HepG2 (cell line): ENCODE measurements at regions not wholly inside any gene's neighbourhood (a gene's known extent, or its start where the extent isn't known, plus 50 kb on each side); places are given as distances from the start of the nearest gene placed in this dataset.

ENCODE experiments used
- ATAC-seq: fragments of 200-7000 bp; cut with Tn5 transposase; 3 replicates; pipeline ENCODE4 v1.9.1; 2020; ENCODE audit warnings: mild to moderate bottlenecking, moderate library complexity
- BruUV-seq: library from RNA; stranded (reverse); fragments of 400-500 nt; replicated peaks from 2 replicates; lab custom pipeline; 2021; lab: Mats Ljungman, UMichigan
- CTCF ChIA-PET: fragments of 300-600 bp; formaldehyde crosslinking; extraction: SDS; loops from one replicate; lab custom pipeline; 2021; ENCODE audit warnings: low total read pairs, inconsistent platforms, low intra/inter-chr PET ratio; lab: Yijun Ruan, JAX
- POLR2A ChIA-PET: fragments of 350-600 bp; sonication (Branson Sonifier 250); formaldehyde crosslinking; loops from one replicate; lab custom pipeline; 2020; ENCODE audit warnings: antibody characterized with exemption, inconsistent platforms; lab: Yijun Ruan, JAX
- DNase-seq: peaks from one replicate; pipeline ENCODE4 v3.0.0-alpha.2; 2015; ENCODE audit warnings: low spot score
- FAIRE-seq: peaks from 3 replicates; lab custom pipeline; 2011; peaks lifted over from hg19 to GRCh38; lab: Jason Lieb, UNC
- H2AFZ ChIP-seq: one replicate; pipeline ENCODE4 v1.6.1; 2011; ENCODE audit warnings: low read length, inconsistent platforms
- H3K27ac ChIP-seq: fragments of 300-600 bp; 3 replicates; pipeline ENCODE4 v1.8.0; 2011; ENCODE audit warnings: mixed run types, mild to moderate bottlenecking, mixed read lengths, low read length, inconsistent platforms; ENCODE audit not compliant: insufficient read depth; ENCODE audit errors: extremely low read length
- H3K27me3 ChIP-seq, 2 experiments: fragments of 200-600 bp in 1 of 2; 2 replicates in 1 of 2; 3 replicates in 1 of 2; pipeline versions ENCODE4 v1.6.0 to v1.8.0; 2011; ENCODE audit warnings: low read length in 2 of 2, mild to moderate bottlenecking in 2 of 2, moderate library complexity in 2 of 2, inconsistent platforms in 1 of 2; ENCODE audit not compliant: insufficient read depth in 2 of 2, control insufficient read depth in 1 of 2
- H3K36me3 ChIP-seq, 2 experiments: fragments of 200-600 bp in 1 of 2; replicated peaks in 1 of 2; 2 replicates in 1 of 2; 3 replicates in 1 of 2; pipeline versions ENCODE4 v1.5.1 to v1.8.0; 2011; ENCODE audit warnings: low read length in 2 of 2, inconsistent platforms in 1 of 2; ENCODE audit not compliant: insufficient read depth in 2 of 2, control insufficient read depth in 1 of 2
- H3K4me1 ChIP-seq: 2 replicates; pipeline ENCODE4 v1.5.1; 2012; ENCODE audit warnings: low read length, inconsistent platforms; ENCODE audit not compliant: insufficient read depth
- H3K4me2 ChIP-seq: 2 replicates; pipeline ENCODE4 v1.6.0; 2011; ENCODE audit warnings: low read depth, low read length, inconsistent platforms
- H3K4me3 ChIP-seq, 3 experiments: fragments of 200-600 bp in 1 of 3; sonication (generic), shearing (Covaris generic) in 1 of 3; replicated peaks in 1 of 3; 2 replicates each; pipeline ENCODE4 v1.5.1; 2011 to 2016; ENCODE audit warnings: low read length in 3 of 3, inconsistent platforms in 2 of 3, low read depth in 2 of 3, mild to moderate bottlenecking in 2 of 3, control low read depth in 1 of 3, mixed read lengths in 1 of 3; ENCODE audit not compliant: insufficient read depth in 1 of 3
- H3K79me2 ChIP-seq: one replicate; pipeline ENCODE4 v1.6.1; 2011; ENCODE audit warnings: low read length, inconsistent platforms; ENCODE audit not compliant: insufficient read depth
- H3K9ac ChIP-seq: 2 replicates; pipeline ENCODE4 v1.6.0; 2011; ENCODE audit warnings: mild to moderate bottlenecking, low read depth, low read length, inconsistent platforms; ENCODE audit not compliant: insufficient read depth
- H3K9me3 ChIP-seq: 2 replicates; pipeline ENCODE4 v1.5.1; 2012; ENCODE audit warnings: mild to moderate bottlenecking, low read length
- H4K20me1 ChIP-seq: 2 replicates; pipeline ENCODE4 v1.6.0; 2011; ENCODE audit warnings: inconsistent platforms, mild to moderate bottlenecking, low read length, moderate library complexity; ENCODE audit not compliant: insufficient read depth
- ATF1 ChIP-seq: IDR thresholded peaks from 2 replicates; pipeline ENCODE4 v1.6.1; 2016; ENCODE audit warnings: mild to moderate bottlenecking, control low read depth
- BCLAF1 ChIP-seq: fragments of 450-650 bp; IDR thresholded peaks from 2 replicates; pipeline ENCODE4 v1.6.1; 2017; ENCODE audit warnings: mild to moderate bottlenecking
- ELF1 ChIP-seq: sonication (generic); formaldehyde crosslinking; IDR thresholded peaks from 2 replicates; pipeline ENCODE4 v1.4.0; 2020; ENCODE audit warnings: missing genetic modification reagents
- GABPB1 ChIP-seq: IDR thresholded peaks from 2 replicates; pipeline ENCODE4 v1.6.1; 2016; ENCODE audit warnings: mild to moderate bottlenecking, missing genetic modification reagents, moderate library complexity, missing compliant biosample characterization
- JUNB ChIP-seq: sonication (generic); formaldehyde crosslinking; IDR thresholded peaks from 2 replicates; pipeline ENCODE4 v1.8.0; 2022; ENCODE audit warnings: missing genetic modification reagents, mild to moderate bottlenecking, borderline replicate concordance
- KLF9 ChIP-seq: IDR thresholded peaks from 2 replicates; pipeline ENCODE4 v1.6.1; 2016; ENCODE audit warnings: low read depth
- KMT2A ChIP-seq: sonication (generic); formaldehyde crosslinking; IDR thresholded peaks from 2 replicates; pipeline ENCODE4 v1.4.0; 2020; ENCODE audit warnings: missing genetic modification reagents
- PCBP2 ChIP-seq: fragments of 200-400 bp; formaldehyde crosslinking; optimal IDR thresholded peaks from 2 replicates; pipeline ENCODE3; 2018; ENCODE audit warnings: low read length, low read depth; ENCODE audit not compliant: poor library complexity, severe bottlenecking
- POGZ ChIP-seq: sonication (generic); formaldehyde crosslinking; IDR thresholded peaks from 2 replicates; pipeline ENCODE4 v1.4.0; 2020; ENCODE audit warnings: mild to moderate bottlenecking, missing genetic modification reagents
- POLR2A ChIP-seq, 2 experiments: IDR thresholded peaks; 2 replicates each; pipeline ENCODE4 v1.6.1; 2011; ENCODE audit warnings: low read depth in 2 of 2, low read length in 2 of 2, mild to moderate bottlenecking in 1 of 2, moderate library complexity in 1 of 2; ENCODE audit not compliant: insufficient read depth in 1 of 2
- SIN3B ChIP-seq: fragments of 150-350 bp; IDR thresholded peaks from 2 replicates; pipeline ENCODE4 v1.6.1; 2014; ENCODE audit warnings: low read length
- STAG1 ChIP-seq: sonication (generic); formaldehyde crosslinking; IDR thresholded peaks from 2 replicates; pipeline ENCODE4 v1.4.0; 2020; ENCODE audit warnings: missing genetic modification reagents
- SYNCRIP ChIP-seq: fragments of 200-400 bp; formaldehyde crosslinking; IDR thresholded peaks from 2 replicates; pipeline ENCODE4 v1.6.1; 2018; ENCODE audit warnings: mild to moderate bottlenecking, low read depth, low read length; ENCODE audit not compliant: insufficient read depth
- TGIF2 ChIP-seq: IDR thresholded peaks from 2 replicates; pipeline ENCODE4 v1.6.1; 2016; ENCODE audit warnings: control low read depth, missing compliant biosample characterization
- XRCC5 ChIP-seq: fragments of 200-400 bp; formaldehyde crosslinking; optimal IDR thresholded peaks from 2 replicates; pipeline ENCODE3; 2017; ENCODE audit warnings: mild to moderate bottlenecking, low read length
- ZNF101 ChIP-seq: sonication (generic); formaldehyde crosslinking; IDR thresholded peaks from 2 replicates; pipeline ENCODE4 v1.4.0; 2020; ENCODE audit warnings: mild to moderate bottlenecking, low read depth, missing genetic modification reagents, borderline replicate concordance
- WGBS: methylation state at CpG from one replicate; pipeline ENCODE4 v1.1.6; 2017; ENCODE audit warnings: low lambda C conversion rate; 5-methylcytosine and 5-hydroxymethylcytosine counted together
- in situ Hi-C: cut with HindIII; loops from 2 replicates; pipeline ENCODE4 v1.10.0; 2017; ENCODE audit warnings: low pct_unique_long_range_greater_than_20kb; ENCODE audit not compliant: extremely low pct_ligation_motif_present
- intact Hi-C: fragments of 100-400 bp; cut with micrococcal nuclease; formaldehyde crosslinking; loops from one replicate; pipeline ENCODE4 v1.10.0; 2022; ENCODE audit not compliant: unreplicated experiment

GRCh38 chr14:66065188-66065587 lies 421.0 kb upstream of the CCDC196 start:
- Histone ChIP-seq H3K27ac (no peak overlapping the region), H4K20me1 (no peaks in the 10 kb centered on the region), H2AFZ (no peak overlapping the region), H3K36me3 (no peaks in the 10 kb centered on the region), H3K4me2 (no peak overlapping the region), H3K27me3 (peaks cover 0 to 29% of the 10 kb centered on the region in 2 experiments; a peak in 3 of 5 replicates), H3K4me3 (no peak overlapping the region), H3K4me1 (no peaks in the 10 kb centered on the region), H3K79me2 (no peaks in the 10 kb centered on the region), H3K9ac (no peak overlapping the region), H3K9me3 (no peaks in the 10 kb centered on the region)
- ATAC-seq, result no peak
- ChIA-PET POLR2A (no interaction called here), CTCF (no interaction called here)
- intact Hi-C loops (no loop called here), in situ Hi-C loops (no loop called here)
- no TSS peak for BruUV-seq
- 8% methylated on average over 4 of the region's 5 CpGs for WGBS
- no peak for DNase-seq
- TF ChIP-seq BCLAF1 (no peak), STAG1 (CRISPR knock-in tag) (no peak), PCBP2 (no peak), KMT2A (CRISPR knock-in tag) (no peak), POLR2A (IDR thresholded peaks at IDR 0.05; ENCODE audit: insufficient read depth in 1 of 2, low read depth in 2 of 2, low read length in 2 of 2) (no peak), TGIF2 (CRISPR knock-in tag) (no peak), ZNF101 (CRISPR knock-in tag) (no peak), ATF1 (CRISPR knock-in tag) (no peak), GABPB1 (CRISPR knock-in tag) (no peak), SYNCRIP (no peak), ELF1 (CRISPR knock-in tag) (no peak), KLF9 (CRISPR knock-in tag) (no peak), JUNB (CRISPR knock-in tag) (no peak), XRCC5 (no peak), SIN3B (no peak), POGZ (CRISPR knock-in tag) (no peak)
- FAIRE-seq, result no peak
